ENCODE measurements at regions not wholly inside any gene's neighbourhood (a gene's known extent, or its start where the extent isn't known, plus 50 kb on each side); places are given as distances from the start of the nearest gene placed in this dataset.

DNA sequence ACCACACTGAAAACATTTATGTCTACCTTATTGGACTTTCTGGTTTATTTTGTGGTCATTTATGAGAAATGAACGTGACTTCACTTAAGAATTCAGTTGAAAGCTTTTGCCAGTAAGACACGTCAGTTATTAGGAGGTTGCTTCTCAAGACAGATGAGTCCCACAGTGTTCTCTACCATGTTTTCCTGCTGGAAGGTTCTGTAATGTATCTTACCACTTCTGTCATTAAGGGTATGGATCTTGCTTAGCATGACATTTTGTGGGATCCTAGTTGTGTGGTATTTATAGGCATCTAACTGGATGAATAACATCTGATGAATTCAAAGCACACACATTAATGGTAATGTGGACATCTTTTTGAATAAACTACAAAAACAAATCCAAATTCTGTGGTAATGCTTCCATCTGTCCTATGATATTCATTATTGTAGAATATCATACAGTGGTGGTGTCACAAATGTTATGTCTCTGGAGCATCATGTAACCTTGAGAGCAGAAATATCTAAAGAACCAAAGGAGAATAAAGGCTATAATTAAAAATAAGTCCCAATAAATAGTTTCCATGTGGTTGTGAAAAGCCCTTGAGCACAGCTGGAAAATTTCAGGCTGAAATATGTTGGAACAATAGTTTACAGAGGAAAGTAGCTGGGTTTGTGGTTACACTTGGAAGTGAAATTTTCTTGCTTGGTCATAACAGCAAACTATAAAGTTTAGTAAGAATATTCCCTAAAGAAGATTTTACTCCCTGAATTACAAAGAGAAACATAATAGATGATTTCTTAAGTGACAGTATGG lies 61.5 kb downstream of the C3orf38 start:
- no peak for FAIRE-seq
- ChIA-PET CTCF (no interaction called here), POLR2A (no interaction called here), RAD21 (ENCODE audit: unreplicated experiment) (no interaction called here), SMC1A (ENCODE audit: uncharacterized antibody, unreplicated experiment) (no interaction called here)
- Histone ChIP-seq H3K27me3 (replicated peaks in 1 of 2; ENCODE audit: control insufficient read depth in 2 of 2, insufficient read depth in 2 of 2, low read length in 1 of 2) (no peaks in the 10 kb centered on the region; a peak in 1 of 4 replicates), H3K4me3 (no peak overlapping the region), H3K9ac (ENCODE audit: control insufficient read depth, insufficient read depth, low read length) (no peak overlapping the region), H3K4me1 (ENCODE audit: control insufficient read depth, insufficient read depth, low read length) (no peaks in the 10 kb centered on the region), H3K4me2 (ENCODE audit: control insufficient read depth, insufficient read depth) (no peak overlapping the region), H2AFZ (ENCODE audit: control insufficient read depth, low read depth, low read length) (no peak overlapping the region), H3K79me2 (ENCODE audit: control insufficient read depth, insufficient read depth, low read length) (no peaks in the 10 kb centered on the region), H3K27ac (ENCODE audit: control insufficient read depth, insufficient read depth) (no peak overlapping the region), H4K20me1 (ENCODE audit: control insufficient read depth, insufficient read depth) (no peaks in the 10 kb centered on the region), H3K9me3 (replicated peaks; ENCODE audit: control insufficient read depth, insufficient read depth, low read length) (no peaks in the 10 kb centered on the region), H3K36me3 (ENCODE audit: control insufficient read depth in 2 of 2, insufficient read depth in 2 of 2, low read length in 1 of 2) (no peaks in the 10 kb centered on the region)
- WGBS (ENCODE audit: insufficient coverage, insufficient replicate concordance, low lambda C conversion rate, missing lambda C conversion rate): 25% methylated on average over 2 of the region's 2 CpGs
- intact Hi-C loops (cut with micrococcal nuclease; ENCODE audit: unreplicated experiment) (no loop called here), in situ Hi-C loops (cut with MboI) (loop anchor here (25.0 kb wide), 1 partner anchor 1876 kb away; no protein-coding TSS in a partner anchor)
- no TSS peak for BruUV-seq (replicated peaks)
- TF ChIP-seq, protein P1, sequence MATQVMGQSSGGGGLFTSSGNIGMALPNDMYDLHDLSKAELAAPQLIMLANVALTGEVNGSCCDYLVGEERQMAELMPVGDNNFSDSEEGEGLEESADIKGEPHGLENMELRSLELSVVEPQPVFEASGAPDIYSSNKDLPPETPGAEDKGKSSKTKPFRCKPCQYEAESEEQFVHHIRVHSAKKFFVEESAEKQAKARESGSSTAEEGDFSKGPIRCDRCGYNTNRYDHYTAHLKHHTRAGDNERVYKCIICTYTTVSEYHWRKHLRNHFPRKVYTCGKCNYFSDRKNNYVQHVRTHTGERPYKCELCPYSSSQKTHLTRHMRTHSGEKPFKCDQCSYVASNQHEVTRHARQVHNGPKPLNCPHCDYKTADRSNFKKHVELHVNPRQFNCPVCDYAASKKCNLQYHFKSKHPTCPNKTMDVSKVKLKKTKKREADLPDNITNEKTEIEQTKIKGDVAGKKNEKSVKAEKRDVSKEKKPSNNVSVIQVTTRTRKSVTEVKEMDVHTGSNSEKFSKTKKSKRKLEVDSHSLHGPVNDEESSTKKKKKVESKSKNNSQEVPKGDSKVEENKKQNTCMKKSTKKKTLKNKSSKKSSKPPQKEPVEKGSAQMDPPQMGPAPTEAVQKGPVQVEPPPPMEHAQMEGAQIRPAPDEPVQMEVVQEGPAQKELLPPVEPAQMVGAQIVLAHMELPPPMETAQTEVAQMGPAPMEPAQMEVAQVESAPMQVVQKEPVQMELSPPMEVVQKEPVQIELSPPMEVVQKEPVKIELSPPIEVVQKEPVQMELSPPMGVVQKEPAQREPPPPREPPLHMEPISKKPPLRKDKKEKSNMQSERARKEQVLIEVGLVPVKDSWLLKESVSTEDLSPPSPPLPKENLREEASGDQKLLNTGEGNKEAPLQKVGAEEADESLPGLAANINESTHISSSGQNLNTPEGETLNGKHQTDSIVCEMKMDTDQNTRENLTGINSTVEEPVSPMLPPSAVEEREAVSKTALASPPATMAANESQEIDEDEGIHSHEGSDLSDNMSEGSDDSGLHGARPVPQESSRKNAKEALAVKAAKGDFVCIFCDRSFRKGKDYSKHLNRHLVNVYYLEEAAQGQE (IDR thresholded peaks at IDR 0.05; ENCODE audit: low read depth, low read length): no peak
- TF ChIP-seq RAD51 (IDR thresholded peaks at IDR 0.05) (no peak), POLR2AphosphoS5 (IDR thresholded peaks at IDR 0.05; ENCODE audit: low read length) (no peak)
- TF ChIP-seq, protein P2, sequence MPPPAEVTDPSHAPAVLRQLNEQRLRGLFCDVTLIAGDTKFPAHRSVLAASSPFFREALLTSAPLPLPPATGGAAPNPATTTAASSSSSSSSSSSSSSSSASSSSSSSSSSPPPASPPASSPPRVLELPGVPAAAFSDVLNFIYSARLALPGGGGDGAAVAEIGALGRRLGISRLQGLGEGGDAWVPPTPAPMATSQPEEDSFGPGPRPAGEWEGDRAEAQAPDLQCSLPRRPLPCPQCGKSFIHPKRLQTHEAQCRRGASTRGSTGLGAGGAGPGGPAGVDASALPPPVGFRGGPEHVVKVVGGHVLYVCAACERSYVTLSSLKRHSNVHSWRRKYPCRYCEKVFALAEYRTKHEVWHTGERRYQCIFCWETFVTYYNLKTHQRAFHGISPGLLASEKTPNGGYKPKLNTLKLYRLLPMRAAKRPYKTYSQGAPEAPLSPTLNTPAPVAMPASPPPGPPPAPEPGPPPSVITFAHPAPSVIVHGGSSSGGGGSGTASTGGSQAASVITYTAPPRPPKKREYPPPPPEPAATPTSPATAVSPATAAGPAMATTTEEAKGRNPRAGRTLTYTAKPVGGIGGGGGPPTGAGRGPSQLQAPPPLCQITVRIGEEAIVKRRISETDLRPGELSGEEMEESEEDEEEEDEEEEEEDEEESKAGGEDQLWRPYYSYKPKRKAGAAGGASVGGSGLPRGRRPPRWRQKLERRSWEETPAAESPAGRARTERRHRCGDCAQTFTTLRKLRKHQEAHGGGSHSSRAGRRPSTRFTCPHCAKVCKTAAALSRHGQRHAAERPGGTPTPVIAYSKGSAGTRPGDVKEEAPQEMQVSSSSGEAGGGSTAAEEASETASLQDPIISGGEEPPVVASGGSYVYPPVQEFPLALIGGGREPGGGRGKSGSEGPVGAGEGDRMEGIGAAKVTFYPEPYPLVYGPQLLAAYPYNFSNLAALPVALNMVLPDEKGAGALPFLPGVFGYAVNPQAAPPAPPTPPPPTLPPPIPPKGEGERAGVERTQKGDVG (CRISPR knock-in tag; IDR thresholded peaks at IDR 0.05): no peak
- TF ChIP-seq, protein P3, sequence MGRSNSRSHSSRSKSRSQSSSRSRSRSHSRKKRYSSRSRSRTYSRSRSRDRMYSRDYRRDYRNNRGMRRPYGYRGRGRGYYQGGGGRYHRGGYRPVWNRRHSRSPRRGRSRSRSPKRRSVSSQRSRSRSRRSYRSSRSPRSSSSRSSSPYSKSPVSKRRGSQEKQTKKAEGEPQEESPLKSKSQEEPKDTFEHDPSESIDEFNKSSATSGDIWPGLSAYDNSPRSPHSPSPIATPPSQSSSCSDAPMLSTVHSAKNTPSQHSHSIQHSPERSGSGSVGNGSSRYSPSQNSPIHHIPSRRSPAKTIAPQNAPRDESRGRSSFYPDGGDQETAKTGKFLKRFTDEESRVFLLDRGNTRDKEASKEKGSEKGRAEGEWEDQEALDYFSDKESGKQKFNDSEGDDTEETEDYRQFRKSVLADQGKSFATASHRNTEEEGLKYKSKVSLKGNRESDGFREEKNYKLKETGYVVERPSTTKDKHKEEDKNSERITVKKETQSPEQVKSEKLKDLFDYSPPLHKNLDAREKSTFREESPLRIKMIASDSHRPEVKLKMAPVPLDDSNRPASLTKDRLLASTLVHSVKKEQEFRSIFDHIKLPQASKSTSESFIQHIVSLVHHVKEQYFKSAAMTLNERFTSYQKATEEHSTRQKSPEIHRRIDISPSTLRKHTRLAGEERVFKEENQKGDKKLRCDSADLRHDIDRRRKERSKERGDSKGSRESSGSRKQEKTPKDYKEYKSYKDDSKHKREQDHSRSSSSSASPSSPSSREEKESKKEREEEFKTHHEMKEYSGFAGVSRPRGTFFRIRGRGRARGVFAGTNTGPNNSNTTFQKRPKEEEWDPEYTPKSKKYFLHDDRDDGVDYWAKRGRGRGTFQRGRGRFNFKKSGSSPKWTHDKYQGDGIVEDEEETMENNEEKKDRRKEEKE (IDR thresholded peaks at IDR 0.05): no peak
- no peak for ATAC-seq
- no peak for DNase-seq (ENCODE audit: low read depth, low spot score)

Data from GM12878 (cell line).